Central memory CD8-positive, alpha-beta T cell (primary cell): ENCODE measurements at regions not wholly inside any gene's neighbourhood (a gene's known extent, or its start where the extent isn't known, plus 50 kb on each side); places are given as distances from the start of the nearest gene placed in this dataset.

Experiments
- ATAC-seq: fragments of 150-1000 bp; cut with Tn5 transposase; replicated peaks from 2 replicates; pipeline ENCODE4 v1.10.0; 2022; ENCODE audit warnings: mild to moderate bottlenecking, moderate FRiP score, moderate number of reproducible peaks; ENCODE audit not compliant: poor library complexity, severe bottlenecking; ENCODE audit errors: extremely low read depth
- DNase-seq, 2 donors: peaks; one replicate each; pipeline ENCODE4 v3.0.0; 2021; ENCODE audit warnings: low spot score in 2 of 2
- H3K27ac Mint-ChIP-seq: one replicate; pipeline ENCODE4 v1.8.0; 2022; ENCODE audit warnings: low read depth, mild to moderate bottlenecking, moderate library complexity, mixed read lengths
- H3K27me3 Mint-ChIP-seq: one replicate; pipeline ENCODE4 v1.8.0; 2022; ENCODE audit warnings: mixed read lengths
- H3K36me3 Mint-ChIP-seq: one replicate; pipeline ENCODE4 v1.8.0; 2022; ENCODE audit warnings: mild to moderate bottlenecking, moderate library complexity, mixed read lengths; ENCODE audit not compliant: insufficient read depth
- H3K4me1 Mint-ChIP-seq: one replicate; pipeline ENCODE4 v1.8.0; 2022; ENCODE audit warnings: mixed read lengths
- H3K4me3 Mint-ChIP-seq: one replicate; pipeline ENCODE4 v1.8.0; 2022; ENCODE audit warnings: mild to moderate bottlenecking, moderate library complexity, mixed read lengths
- H3K9me3 Mint-ChIP-seq: one replicate; pipeline ENCODE4 v1.8.0; 2022; ENCODE audit warnings: mixed read lengths

GRCh38 chr18:51907687-51908597 is 432.1 kb upstream of the DCC start:
- ATAC-seq: no peak
- H3K9me3 Mint-ChIP-seq: peaks cover 8% of the 10 kb centered on the region
- DNase-seq: no peak
- H3K4me3 Mint-ChIP-seq: no peak overlapping the region
- H3K4me1 Mint-ChIP-seq: no peaks in the 10 kb centered on the region
- no peaks in the 10 kb centered on the region for H3K27me3 Mint-ChIP-seq
- H3K36me3 Mint-ChIP-seq: no peaks in the 10 kb centered on the region
- H3K27ac Mint-ChIP-seq: no peak overlapping the region

GRCh38 chr18:51908598-51908944 is 431.4 kb upstream of the DCC start:
- H3K36me3 Mint-ChIP-seq: no peaks in the 10 kb centered on the region
- DNase-seq (no peak), ATAC-seq (no peak)
- no peak overlapping the region for H3K4me3 Mint-ChIP-seq
- peaks cover 12% of the 10 kb centered on the region for H3K9me3 Mint-ChIP-seq
- no peaks in the 10 kb centered on the region for H3K27me3 Mint-ChIP-seq
- no peak overlapping the region for H3K27ac Mint-ChIP-seq
- H3K4me1 Mint-ChIP-seq: no peaks in the 10 kb centered on the region

GRCh38 chr18:51911584-51911983 is 428.4 kb upstream of the DCC start:
- ATAC-seq (no peak), DNase-seq (no peak)
- H3K27me3 Mint-ChIP-seq: no peaks in the 10 kb centered on the region
- no peaks in the 10 kb centered on the region for H3K36me3 Mint-ChIP-seq
- H3K9me3 Mint-ChIP-seq: peaks cover 5% of the 10 kb centered on the region
- no peak overlapping the region for H3K27ac Mint-ChIP-seq
- H3K4me3 Mint-ChIP-seq: no peak overlapping the region
- H3K4me1 Mint-ChIP-seq: no peaks in the 10 kb centered on the region

- no peaks in the 10 kb centered on the region for H3K27me3 Mint-ChIP-seq
- H3K36me3 Mint-ChIP-seq: no peaks in the 10 kb centered on the region
- no peaks in the 10 kb centered on the region for H3K4me1 Mint-ChIP-seq
- no peak for DNase-seq
- no peak overlapping the region for H3K4me3 Mint-ChIP-seq
- H3K27ac Mint-ChIP-seq: no peak overlapping the region
- H3K9me3 Mint-ChIP-seq: peaks cover 10% of the 10 kb centered on the region
- ATAC-seq: no peak
Observed at GRCh38 chr18:51912381-51912780, 427.6 kb upstream of the DCC start.

GRCh38 chr18:51915176-51915575 is 424.8 kb upstream of the DCC start:
- H3K27ac Mint-ChIP-seq: no peak overlapping the region
- H3K36me3 Mint-ChIP-seq: no peaks in the 10 kb centered on the region
- no peaks in the 10 kb centered on the region for H3K27me3 Mint-ChIP-seq
- ATAC-seq (no peak), DNase-seq (no peak)
- H3K4me3 Mint-ChIP-seq: no peak overlapping the region
- peaks cover 11% of the 10 kb centered on the region for H3K9me3 Mint-ChIP-seq
- no peaks in the 10 kb centered on the region for H3K4me1 Mint-ChIP-seq

- Mint-ChIP-seq H3K27ac (no peak overlapping the region), H3K27me3 (no peaks in the 10 kb centered on the region), H3K4me3 (no peak overlapping the region), H3K36me3 (no peaks in the 10 kb centered on the region), H3K9me3 (peaks cover 20% of the 10 kb centered on the region), H3K4me1 (no peaks in the 10 kb centered on the region)
- ATAC-seq (no peak), DNase-seq (no peak)
Observed at GRCh38 chr18:51921862-51922261, 418.1 kb upstream of the DCC start.

GRCh38 chr18:51933903-51934302 is 406.1 kb upstream of the DCC start:
- no peaks in the 10 kb centered on the region for H3K36me3 Mint-ChIP-seq
- no peaks in the 10 kb centered on the region for H3K27me3 Mint-ChIP-seq
- no peaks in the 10 kb centered on the region for H3K4me1 Mint-ChIP-seq
- H3K27ac Mint-ChIP-seq: no peak overlapping the region
- no peak overlapping the region for H3K4me3 Mint-ChIP-seq
- no peak for ATAC-seq
- no peak for DNase-seq
- H3K9me3 Mint-ChIP-seq: peaks cover 26% of the 10 kb centered on the region

GRCh38 chr18:51936115-51936514 is 403.9 kb upstream of the DCC start:
- Mint-ChIP-seq H3K4me1 (no peaks in the 10 kb centered on the region), H3K9me3 (peaks cover 20% of the 10 kb centered on the region)

GRCh38 chr18:51941999-51942398 is 398.0 kb upstream of the DCC start:
- ATAC-seq (no peak), DNase-seq (no peak)
- Mint-ChIP-seq H3K9me3 (peaks cover 6% of the 10 kb centered on the region), H3K27ac (no peak overlapping the region), H3K27me3 (no peaks in the 10 kb centered on the region), H3K4me3 (no peak overlapping the region), H3K4me1 (no peaks in the 10 kb centered on the region), H3K36me3 (peaks cover 1% of the 10 kb centered on the region)

More at GRCh38 chr18:51936115-51936514, 403.9 kb upstream of the DCC start:
- Mint-ChIP-seq H3K27ac (no peak overlapping the region), H3K4me3 (no peak overlapping the region), H3K27me3 (no peaks in the 10 kb centered on the region), H3K36me3 (no peaks in the 10 kb centered on the region)
- no peak for ATAC-seq
- no peak for DNase-seq

- no peaks in the 10 kb centered on the region for H3K4me1 Mint-ChIP-seq
- no peak overlapping the region for H3K4me3 Mint-ChIP-seq
- peaks cover 6% of the 10 kb centered on the region for H3K9me3 Mint-ChIP-seq
- ATAC-seq: no peak
- no peaks in the 10 kb centered on the region for H3K27me3 Mint-ChIP-seq
- no peak overlapping the region for H3K27ac Mint-ChIP-seq
- no peak for DNase-seq
- H3K36me3 Mint-ChIP-seq: peaks cover 1% of the 10 kb centered on the region
Observed at GRCh38 chr18:51943281-51943680, 396.7 kb upstream of the DCC start.

GRCh38 chr18:51946946-51947345 is 393.1 kb upstream of the DCC start:
- no peak overlapping the region for H3K4me3 Mint-ChIP-seq
- no peak for DNase-seq
- H3K36me3 Mint-ChIP-seq: no peaks in the 10 kb centered on the region
- no peaks in the 10 kb centered on the region for H3K9me3 Mint-ChIP-seq
- no peak overlapping the region for H3K27ac Mint-ChIP-seq
- no peak for ATAC-seq
- no peaks in the 10 kb centered on the region for H3K27me3 Mint-ChIP-seq
- no peaks in the 10 kb centered on the region for H3K4me1 Mint-ChIP-seq

GRCh38 chr18:51952844-51953243 is 387.2 kb upstream of the DCC start:
- Mint-ChIP-seq H3K36me3 (no peaks in the 10 kb centered on the region), H3K4me1 (no peaks in the 10 kb centered on the region), H3K27ac (no peak overlapping the region), H3K9me3 (peaks cover 12% of the 10 kb centered on the region), H3K27me3 (no peaks in the 10 kb centered on the region), H3K4me3 (no peak overlapping the region)
- no peak for DNase-seq
- ATAC-seq: no peak

- no peak overlapping the region for H3K4me3 Mint-ChIP-seq
- no peaks in the 10 kb centered on the region for H3K4me1 Mint-ChIP-seq
- ATAC-seq (no peak), DNase-seq (no peak)
- peaks cover 12% of the 10 kb centered on the region for H3K9me3 Mint-ChIP-seq
- H3K27me3 Mint-ChIP-seq: no peaks in the 10 kb centered on the region
- no peak overlapping the region for H3K27ac Mint-ChIP-seq
- H3K36me3 Mint-ChIP-seq: no peaks in the 10 kb centered on the region
Observed at GRCh38 chr18:51953521-51953920, 386.5 kb upstream of the DCC start.
